ENCODE measurements at regions not wholly inside any gene's neighbourhood (a gene's known extent, or its start where the extent isn't known, plus 50 kb on each side); places are given as distances from the start of the nearest gene placed in this dataset.

DNA sequence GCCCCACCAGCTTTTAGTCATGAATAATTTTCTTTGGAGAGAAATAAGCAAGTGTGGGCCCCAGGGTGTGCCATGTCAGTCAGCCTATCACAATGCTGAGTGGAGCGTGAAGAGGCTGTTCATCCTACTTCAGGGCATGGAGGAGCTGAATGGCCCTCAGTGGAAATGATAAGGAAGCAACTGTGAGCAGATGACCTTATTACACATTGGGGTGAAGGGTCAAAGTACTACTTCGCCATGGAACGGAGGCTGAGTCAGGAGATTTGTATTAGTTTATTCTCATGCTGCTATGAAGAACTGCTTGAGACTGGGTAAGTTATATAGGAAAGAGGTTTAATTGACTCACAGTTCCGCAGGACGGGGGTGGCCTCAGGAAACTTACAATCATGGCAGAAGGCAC, 231.0 kb upstream of the ADAMTS16 start:
- DNase-seq: no peak

DNA sequence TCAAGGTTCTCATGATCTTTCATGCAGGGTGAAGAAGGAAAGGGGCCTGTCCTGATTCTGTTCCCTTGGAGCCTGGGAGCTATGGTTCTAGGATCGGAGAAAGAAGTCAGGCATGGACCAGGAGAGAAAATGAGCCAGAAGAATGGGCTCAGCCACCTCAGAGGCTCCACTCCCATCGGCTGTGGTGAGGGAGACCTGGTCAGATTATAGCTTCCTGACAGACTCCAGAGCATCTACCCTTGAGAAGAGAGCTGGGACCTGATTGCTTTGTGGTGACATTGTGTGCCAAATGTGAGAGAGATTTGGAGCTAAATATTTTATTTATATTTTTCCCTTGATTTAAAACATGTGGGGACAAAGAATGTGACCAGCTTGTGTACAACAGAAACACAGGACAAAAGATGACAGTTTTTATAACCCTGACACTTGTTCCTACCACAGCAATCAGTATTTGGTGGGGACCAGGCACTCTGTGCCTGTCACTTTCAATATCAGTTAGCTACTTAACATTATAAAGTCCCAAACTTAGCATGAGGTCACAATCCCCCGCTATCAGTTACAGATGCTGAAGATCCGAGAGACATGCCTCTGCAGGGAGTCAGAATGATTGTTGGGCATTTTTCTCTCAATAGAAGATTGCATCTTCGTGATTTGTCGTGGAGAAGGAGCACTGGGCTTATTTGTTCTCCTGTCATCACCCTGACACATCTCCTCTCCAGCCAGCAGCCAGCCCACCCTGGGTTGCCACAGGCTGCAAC, 228.3 kb upstream of the ADAMTS16 start:
- DNase-seq: no peak

DNA sequence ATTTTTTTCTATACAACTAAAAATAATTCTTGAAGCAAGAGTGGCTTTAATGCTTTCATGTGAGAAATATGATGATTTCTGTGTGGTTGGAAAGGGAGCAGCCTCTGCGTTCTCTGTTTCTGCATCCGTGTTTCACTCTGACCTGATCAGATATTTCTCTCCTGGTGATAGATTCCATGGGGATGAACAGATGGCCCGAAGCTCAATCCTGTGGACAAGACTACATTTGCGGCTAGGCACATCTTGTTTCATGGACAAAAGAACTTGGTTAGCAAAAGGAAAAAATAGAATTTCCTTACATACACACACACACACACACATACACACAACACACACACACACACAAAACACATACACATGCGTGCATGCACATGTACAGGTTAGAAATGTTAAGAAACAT, 218.2 kb upstream of the ADAMTS16 start:
- DNase-seq: no peak

DNA sequence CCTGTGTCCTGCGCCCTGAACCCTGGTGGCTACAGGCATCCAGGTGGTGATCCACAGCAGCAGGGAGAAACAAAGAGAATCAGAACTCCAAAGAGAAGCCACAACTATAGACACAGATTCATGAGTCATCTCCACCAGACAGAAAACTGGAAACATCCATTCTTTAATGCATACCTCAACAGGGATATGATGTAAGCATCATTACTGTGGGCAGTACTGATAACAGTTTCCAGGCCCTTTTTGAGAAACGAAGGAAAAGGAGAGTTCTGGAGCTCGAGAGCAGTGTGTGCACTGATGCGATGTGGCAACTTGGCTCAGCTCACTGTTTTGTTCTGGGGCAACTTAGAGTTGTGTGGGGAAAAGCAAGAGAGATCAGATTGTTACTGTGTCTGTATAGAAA, 215.6 kb upstream of the ADAMTS16 start:
- no peak for DNase-seq

DNA sequence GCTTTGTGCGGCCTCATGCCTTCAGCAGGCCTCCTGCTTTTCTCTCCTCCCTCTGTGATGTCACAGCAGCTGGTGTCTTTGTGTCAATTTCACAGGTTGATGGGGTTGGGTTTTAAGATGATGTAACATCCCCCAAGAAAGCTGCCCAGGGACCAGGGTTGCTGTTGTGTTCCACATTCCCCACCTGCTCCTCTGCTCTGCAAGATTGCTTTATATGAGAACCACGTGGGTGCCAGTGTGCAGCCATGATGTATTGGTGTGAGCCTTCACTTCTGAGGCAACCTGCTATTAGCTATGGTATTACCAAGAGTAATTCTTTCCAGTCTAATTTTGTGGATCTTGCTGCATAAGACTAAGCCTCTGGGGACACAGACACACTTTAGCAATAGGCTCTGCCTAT, 213.0 kb upstream of the ADAMTS16 start:
- no peak for DNase-seq

DNA sequence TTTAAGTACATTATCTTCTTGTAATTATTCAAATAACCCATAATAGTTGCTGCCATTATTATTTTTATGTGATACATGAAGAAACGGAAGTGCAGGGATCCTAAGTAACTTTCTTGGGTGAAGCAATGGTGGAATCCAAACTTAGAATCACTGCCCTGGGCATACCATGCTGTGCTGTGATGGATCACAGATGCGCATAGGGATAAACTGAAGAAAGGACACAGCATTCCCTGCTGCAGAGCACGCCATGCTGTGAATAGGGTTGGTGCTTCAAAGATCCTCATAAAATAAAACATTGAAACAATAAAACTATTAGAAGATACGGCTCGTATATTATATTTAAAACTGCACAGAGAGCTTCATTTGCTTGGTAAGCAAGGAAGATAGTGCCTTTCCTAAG, 211.7 kb upstream of the ADAMTS16 start:
- DNase-seq: no peak

DNA sequence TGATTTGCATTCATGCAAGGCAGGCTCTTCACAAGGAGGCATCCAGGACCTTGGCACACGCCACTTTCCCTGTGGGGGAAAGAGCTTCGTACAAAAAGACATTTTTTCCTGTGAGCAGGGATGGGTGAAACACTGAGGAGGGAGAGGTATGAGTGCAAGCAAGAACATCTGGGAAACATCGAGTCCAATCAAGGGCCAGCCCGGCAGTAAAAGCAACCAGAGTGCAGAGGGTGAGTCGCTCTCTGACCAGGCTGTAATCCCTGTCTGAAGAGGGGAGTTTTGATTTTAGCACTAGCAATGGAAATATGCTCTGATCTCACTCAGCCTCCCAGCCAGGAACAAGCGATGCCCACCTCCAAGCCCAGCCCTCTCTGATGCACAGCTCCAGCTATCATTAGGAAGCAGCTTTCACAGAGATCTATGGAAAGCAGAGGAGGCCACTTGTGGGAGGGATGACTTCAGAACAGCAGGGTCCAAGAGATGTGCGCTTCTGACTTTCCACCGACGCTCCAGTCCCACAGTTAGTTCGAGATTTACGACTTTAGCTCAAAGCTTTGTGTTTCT, 211.0 kb upstream of the ADAMTS16 start:
- no peak for DNase-seq

DNA sequence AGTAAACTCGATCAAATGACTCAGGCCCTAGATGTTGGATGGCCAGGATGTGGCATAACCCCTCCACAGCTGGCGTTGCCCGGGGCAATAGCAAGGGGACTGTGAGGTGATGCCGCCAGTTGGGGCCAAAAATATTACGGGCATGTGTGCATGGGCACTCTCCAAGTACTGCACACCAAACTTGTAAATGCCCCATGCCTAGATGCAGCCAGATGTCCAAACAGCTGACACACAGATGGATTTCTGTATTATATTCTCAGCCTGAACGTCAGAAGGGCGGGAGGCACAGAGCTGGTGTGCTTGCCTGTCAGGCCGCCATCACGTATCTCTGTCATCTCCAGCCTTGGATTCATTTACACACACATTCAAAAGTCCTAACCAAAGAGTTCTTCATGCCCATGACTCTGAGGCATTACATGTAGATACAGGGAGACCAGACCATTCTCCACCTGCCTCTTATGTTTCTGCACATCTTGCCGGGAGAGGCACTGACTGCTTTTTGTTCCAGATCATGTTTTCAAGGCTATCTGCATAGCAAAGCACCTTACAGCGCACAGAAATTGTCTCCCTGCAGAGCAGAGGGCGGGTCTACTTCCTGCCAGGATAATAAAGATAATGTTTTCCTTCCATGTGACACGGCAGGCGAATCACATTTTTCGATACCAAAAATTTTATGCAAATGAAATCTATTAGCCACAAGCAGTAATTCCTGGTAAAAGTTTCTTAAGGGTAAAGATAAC, 200.9 kb upstream of the ADAMTS16 start:
- DNase-seq: no peak

DNA sequence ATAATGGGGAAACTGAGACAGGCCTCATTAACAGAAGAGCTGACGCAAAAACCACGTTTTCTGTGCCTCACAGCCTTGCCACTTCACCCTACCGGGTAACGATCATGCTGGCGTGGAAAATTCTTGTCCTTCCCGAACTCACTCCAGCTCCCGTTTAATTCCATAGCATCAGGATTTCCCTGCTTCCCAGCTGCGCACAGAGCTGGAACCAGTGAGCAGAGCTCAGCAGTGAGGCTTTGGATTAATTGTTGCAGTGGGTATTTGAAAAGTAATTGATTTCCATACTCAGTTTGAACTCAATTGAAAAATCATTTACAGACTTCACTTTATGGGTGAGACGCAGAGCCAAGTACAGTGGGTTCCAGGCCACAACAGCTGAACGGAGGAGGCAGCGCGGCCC, 199.0 kb upstream of the ADAMTS16 start:
- DNase-seq: no peak

DNA sequence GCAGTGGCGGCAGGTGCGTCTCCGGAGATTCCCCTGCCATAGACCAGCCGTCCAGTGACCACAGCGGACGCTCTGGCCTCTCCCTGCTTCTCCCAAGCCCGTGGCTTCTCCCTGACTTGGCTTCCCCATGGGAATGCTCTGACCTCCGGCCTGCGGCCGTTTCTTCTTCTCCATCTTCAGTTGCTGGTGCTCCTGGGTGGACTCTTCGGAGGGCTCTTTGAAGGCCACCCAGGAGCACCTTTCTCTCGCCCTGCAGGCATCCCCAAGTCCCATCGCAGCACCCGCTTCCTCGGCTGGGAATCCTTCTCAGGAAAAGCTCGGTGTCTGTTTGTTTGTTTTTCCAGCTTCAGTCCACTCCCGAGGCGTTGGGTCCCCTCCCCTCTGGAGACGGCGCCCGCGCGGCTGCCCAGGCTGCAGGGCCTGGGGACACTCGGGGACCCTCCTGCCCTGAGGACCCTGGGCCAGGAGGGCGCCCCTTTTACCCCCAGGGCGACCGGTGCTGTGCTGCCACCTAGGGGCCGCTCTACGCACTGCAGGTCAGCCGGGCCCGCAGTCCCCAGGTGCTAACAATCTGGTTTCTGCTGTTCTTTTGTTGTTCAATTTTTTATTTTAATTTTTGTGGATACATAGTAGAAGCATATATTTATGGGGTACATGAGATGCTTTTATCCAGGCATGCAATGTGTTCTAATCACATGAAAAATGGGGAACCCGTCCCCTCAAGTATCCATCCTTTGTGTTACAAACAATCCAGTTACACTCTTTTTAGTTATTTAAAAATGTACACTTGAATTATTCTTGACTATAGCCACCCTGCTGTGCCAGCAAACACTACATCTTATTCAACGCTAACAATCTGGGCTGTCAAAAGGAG, 197.9 kb upstream of the ADAMTS16 start:
- DNase-seq: no peak

DNA sequence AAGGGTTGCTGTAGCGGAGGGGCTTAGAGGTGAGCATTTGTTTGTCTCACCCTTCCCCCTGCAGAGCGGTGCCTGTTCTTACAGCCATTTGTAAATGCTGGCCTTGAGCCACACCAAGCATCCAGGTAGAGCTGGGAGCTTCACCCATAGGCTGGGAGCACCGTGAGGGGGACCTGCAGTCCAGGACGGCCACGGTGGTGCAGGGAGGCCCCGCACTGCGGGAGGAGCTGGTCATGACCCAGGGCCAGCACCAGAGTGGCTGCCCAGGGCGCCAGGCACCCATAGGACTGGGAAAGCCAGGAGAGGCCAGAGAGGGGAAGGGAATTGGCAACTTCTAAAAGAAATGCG, 197.3 kb upstream of the ADAMTS16 start:
- DNase-seq: no peak

DNA sequence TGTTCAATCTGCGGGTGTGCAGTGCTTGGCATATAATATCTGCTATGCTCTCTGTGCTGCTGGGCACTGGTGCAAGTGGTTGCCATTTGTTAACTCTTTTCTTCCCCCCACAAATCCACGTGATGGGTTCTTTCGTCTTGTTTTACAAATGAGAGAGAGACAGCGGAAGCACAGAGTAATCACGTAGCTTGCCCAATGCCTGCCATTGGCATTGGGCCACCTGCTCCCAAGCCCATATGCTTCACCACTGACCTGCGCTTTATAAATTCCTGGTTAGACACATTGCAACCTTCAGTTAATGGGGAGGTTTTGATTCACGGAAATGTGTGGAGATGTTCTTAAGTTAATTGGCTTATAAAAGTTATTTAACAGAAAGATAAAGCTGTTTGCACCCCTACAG, 194.8 kb upstream of the ADAMTS16 start:
- no peak for DNase-seq

DNA sequence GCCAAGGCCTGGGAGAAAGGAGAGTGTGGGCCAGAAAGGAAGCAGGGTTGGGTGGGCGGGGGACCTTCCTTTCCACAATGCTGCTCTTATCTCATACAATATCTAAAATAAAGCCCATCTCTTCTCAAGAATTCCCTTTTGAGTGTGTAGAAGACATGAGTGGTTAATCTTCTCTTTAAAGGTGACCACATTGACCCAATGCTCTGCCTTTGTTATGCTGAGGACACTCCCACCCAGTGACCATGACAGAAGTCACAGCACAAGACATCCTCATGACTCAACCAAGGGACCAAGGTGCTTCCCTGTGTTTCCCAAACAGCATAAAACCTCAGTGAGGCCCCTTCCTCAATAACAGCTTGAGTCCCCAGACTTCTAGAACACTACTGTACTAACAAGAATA, 193.0 kb upstream of the ADAMTS16 start:
- no peak for DNase-seq

DNA sequence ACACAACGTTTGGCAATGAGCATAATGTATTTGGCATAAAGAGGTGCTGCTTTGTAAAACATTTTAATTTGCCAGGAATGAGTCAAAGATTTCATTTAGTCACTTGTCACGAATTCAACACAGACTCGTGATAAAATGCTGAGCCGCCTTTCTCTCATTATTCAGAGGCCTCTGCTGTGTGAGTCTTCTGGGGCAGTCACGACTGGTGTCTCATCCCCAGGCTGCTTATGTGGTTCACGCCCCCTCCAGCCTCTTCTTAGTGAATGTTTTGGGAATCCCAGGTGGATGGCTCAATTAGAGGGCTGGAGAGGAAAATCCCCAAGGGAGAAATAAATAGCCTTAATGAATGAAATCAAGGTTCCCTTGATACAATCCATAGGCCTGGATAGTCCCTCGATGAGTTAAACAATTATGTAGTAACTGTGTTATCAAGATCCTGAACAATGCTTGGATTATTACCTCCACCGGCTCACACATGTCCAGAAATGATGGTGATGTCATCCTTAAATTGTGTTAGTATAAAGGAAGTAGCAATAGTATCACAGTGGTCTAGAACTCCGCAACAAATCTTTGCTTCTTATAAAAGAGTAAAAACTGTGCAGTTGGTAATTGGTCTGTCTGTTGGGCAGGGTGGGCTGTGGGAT, 192.1 kb upstream of the ADAMTS16 start:
- no peak for DNase-seq

DNA sequence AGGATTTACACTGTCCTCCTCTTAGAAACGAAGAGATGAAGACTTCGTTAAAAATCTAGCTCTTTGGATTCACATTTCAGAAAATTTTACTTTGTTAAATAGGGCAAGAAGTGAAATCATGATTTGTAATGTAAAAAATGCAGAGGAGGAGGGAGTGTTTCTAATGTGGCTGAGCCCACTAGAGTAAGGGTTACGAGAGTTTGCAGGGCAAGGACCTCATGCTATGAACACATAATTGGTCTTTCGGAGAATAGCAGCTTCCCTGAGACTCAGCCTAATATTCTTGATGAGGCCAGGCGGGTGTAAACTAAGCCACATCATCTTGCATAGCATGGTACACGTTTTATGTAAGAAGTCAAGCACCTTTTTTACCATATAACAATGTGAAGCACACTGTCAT, 191.0 kb upstream of the ADAMTS16 start:
- no peak for DNase-seq

DNA sequence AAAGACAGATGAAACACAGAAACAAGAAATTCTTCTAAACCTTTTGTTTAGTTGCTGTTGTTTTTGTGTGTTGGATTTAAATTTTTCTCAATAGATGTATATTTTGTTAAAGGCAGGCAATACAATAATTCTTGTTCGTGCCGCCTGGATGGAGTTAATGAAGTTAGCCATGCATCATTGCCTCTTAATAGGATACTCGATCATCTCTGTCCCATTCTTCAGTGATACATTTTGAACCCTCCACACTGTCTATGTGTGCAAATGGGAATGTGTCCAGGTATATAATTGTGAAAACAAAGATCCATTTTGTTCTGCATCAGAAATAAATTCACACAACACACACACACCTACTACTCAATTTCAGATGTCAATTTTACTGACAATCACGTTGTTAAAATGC, 186.6 kb upstream of the ADAMTS16 start:
- no peak for DNase-seq

DNA sequence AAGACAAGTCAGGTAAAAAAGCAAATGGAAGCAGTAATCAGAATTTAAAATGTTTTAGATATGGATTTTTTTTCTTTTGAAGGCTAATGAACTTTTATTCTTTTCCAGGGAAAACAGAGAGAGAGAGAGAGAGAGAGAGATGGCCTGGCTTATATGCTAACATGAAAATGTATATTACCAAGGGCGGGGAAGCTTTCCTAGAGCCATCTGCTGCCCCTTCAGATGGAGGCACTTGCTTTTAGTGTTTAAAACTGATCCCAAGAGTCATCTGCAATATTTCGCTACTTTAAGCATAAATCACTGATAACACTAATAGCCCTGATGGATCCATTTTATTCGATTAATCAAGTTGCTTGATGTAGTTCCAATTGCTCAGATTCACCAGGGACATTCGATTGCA, 186.1 kb upstream of the ADAMTS16 start:
- no peak for DNase-seq

DNA sequence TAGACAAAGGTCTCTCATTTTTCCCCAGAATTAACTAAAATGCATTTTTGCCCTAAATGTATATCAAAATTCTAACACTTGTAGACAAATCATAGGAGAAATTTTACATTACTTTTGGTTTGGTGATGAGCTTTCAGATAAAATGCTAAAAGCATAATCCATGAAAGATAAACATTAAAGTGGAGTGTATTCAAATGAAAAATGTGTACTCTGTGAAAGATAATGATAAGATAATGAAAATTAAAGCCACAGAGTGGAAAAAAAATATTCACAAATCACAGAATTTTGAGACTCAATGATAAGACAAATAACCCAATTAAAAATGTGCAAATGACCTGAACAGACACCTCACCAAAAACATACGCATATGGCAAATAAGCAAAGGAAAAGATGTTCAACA, 176.9 kb upstream of the ADAMTS16 start:
- DNase-seq: no peak

DNA sequence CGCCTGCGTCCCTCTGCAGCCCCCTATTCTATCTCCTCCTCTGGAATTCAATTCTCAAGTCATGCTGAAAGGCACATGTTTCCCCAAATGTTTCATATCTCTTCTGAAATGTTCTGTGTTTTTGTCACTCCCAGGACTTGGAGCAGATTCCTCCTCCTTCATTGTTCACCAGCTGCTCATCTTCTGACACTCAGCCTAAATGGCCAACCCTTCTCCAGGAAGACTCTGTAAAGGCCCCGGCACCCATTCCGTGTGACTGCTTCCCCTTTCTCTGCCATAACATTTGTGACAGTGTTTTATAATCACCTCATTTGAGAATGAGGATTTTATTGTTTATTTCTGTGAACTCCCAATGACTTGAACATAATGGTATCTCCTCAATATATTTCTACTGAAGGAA, 170.8 kb upstream of the ADAMTS16 start:
- DNase-seq: no peak

DNA sequence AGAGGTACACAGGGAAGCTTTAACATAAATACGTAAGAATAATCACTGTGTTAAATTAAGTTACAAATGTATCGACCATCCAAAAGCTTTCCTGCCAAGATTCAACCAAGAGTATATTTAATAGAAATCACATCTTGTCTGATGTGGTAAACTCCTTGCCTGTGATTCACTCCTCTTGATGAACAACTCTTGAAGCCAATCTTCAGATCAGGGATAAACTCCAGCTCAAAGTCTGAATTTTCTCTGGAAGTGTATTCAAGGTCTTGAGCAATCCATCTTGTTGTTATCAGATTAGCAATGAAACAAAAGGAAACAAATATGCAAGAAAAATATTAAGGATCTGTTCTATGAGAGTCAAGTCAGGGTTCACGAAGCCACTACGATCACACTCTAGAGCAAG, 170.0 kb upstream of the ADAMTS16 start:
- no peak for DNase-seq

DNA sequence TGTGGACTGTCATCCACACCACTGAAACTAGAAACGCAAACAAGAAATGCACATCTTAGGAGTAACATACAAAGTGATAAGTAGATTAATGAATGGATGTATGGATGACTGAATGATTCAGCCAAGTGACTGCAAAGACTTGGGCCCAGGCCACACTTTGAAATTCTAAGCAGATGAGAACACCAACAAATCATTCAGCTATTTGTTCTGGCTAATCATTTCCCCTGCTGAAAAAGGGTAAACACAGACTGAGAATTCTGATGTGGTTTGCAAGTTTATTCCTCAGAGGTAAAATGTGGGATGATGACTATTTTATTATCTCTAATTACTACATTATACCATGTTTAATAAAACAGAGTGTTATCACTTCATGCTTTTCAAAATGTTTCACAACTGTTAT, 163.2 kb upstream of the ADAMTS16 start:
- DNase-seq: no peak

DNA sequence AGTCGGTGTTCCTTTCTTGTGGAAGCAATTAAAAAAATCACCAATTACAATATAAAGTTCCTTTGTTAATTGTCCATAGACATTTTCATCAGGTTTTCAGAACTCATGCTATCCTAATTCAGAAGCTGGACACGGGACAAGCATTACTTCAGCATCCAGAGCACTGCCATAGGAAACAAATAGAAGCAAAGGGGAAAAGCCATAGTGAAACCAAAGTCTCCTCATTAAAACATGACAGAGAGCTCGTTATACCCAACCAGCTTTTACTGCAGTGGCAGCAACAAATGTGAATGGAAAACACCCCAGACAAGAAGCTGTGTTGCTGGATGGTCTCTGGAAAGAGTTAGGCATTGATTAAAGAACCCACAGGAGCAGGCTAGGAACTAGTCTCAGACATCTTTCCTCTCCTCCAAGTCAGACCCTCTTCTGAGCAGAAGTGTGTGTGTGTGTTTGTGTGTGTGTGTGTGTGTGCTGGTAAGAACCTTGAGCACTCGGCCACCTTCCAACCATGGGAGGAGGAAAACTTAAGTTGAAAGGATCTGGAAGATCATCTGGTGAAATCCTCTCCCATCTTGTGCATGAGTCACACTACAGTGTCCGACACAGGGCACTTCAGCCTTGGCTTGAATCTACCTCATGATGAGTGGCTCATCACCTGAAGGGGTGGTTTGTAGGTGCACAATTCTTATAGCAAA, 162.6 kb upstream of the ADAMTS16 start:
- no peak for DNase-seq
